ENCODE measurements at regions not wholly inside any gene's neighbourhood (a gene's known extent, or its start where the extent isn't known, plus 50 kb on each side); places are given as distances from the start of the nearest gene placed in this dataset.

- TF ChIP-seq CTCF (IDR thresholded peaks at IDR 0.05; ENCODE audit: low read depth, low read length) = no peak
- no peak for TF ChIP-seq MYC (IDR thresholded peaks at IDR 0.05; ENCODE audit: low read depth, low read length)
- no peak for TF ChIP-seq POLR2A (IDR thresholded peaks at IDR 0.05; ENCODE audit: extremely low read depth, insufficient read length)
These were observed 56.4 kb upstream of the RUNX3 start for GRCh38 chr1:24986372-24986965.

Measured in NB4 (cell line).